ACC112 (cell line): ENCODE measurements at regions not wholly inside any gene's neighbourhood (a gene's known extent, or its start where the extent isn't known, plus 50 kb on each side); places are given as distances from the start of the nearest gene placed in this dataset.

Experiments used
- H2AFZ ChIP-seq: fragments of 200-600 bp; sonication (generic); one replicate; pipeline ENCODE4 v1.6.0; 2017; ENCODE audit warnings: antibody characterized with exemption, low read length; ENCODE audit not compliant: unreplicated experiment
- H3K27ac ChIP-seq: fragments of 200-600 bp; sonication (generic); 2 replicates; pipeline ENCODE4 v1.5.1; 2014; ENCODE audit warnings: low read depth, mild to moderate bottlenecking, antibody characterized with exemption, low read length, moderate library complexity
- H3K27me3 ChIP-seq: fragments of 200-600 bp; sonication (generic); 2 replicates; pipeline ENCODE4 v1.6.1; 2014; ENCODE audit warnings: mild to moderate bottlenecking, antibody characterized with exemption, low read length, moderate library complexity, mixed read lengths; ENCODE audit not compliant: insufficient read depth
- H3K36me3 ChIP-seq: fragments of 200-600 bp; sonication (generic); 2 replicates; pipeline ENCODE4 v1.6.1; 2016; ENCODE audit warnings: mild to moderate bottlenecking, antibody characterized with exemption, low read length, moderate library complexity, mixed read lengths; ENCODE audit not compliant: insufficient read depth
- H3K4me1 ChIP-seq: fragments of 200-600 bp; sonication (generic); one replicate; pipeline ENCODE4 v1.6.1; 2016; ENCODE audit warnings: low read length, mixed read lengths; ENCODE audit not compliant: insufficient read depth, unreplicated experiment, control insufficient read depth
- H3K4me3 ChIP-seq: fragments of 200-600 bp; sonication (generic); 2 replicates; pipeline ENCODE4 v1.5.1; 2014; ENCODE audit warnings: mild to moderate bottlenecking, low read depth, low read length
- H3K79me2 ChIP-seq: fragments of 200-600 bp; sonication (generic); one replicate; pipeline ENCODE4 v1.6.0; 2016; ENCODE audit warnings: low read length; ENCODE audit not compliant: control insufficient read depth, unreplicated experiment, insufficient read depth

- Histone ChIP-seq H3K36me3 (no peaks in the 10 kb centered on the region), H3K27me3 (no peaks in the 10 kb centered on the region), H3K4me3 (no peak overlapping the region), H3K79me2 (no peaks in the 10 kb centered on the region), H3K27ac (no peak overlapping the region), H2AFZ (no peak overlapping the region), H3K4me1 (no peaks in the 10 kb centered on the region)
Measured at GRCh38 chr2:21253311-21254027, 129.7 kb downstream of the TDRD15 start.

- Histone ChIP-seq H2AFZ (no peak overlapping the region), H3K4me1 (no peaks in the 10 kb centered on the region), H3K27ac (no peak overlapping the region), H3K36me3 (no peaks in the 10 kb centered on the region), H3K27me3 (no peaks in the 10 kb centered on the region), H3K79me2 (no peaks in the 10 kb centered on the region), H3K4me3 (no peak overlapping the region)
Measured at GRCh38 chr2:21254170-21254965, 130.6 kb downstream of the TDRD15 start.

- no peak overlapping the region for H2AFZ ChIP-seq
- no peak overlapping the region for H3K27ac ChIP-seq
- no peaks in the 10 kb centered on the region for H3K27me3 ChIP-seq
- H3K36me3 ChIP-seq: no peaks in the 10 kb centered on the region
- H3K4me3 ChIP-seq: no peak overlapping the region
- no peaks in the 10 kb centered on the region for H3K79me2 ChIP-seq
- H3K4me1 ChIP-seq: no peaks in the 10 kb centered on the region
Measured at GRCh38 chr2:21256006-21256405, 132.2 kb downstream of the TDRD15 start.

GRCh38 chr2:21257621-21258020 is 133.9 kb downstream of the TDRD15 start:
- Histone ChIP-seq H3K36me3 (no peaks in the 10 kb centered on the region), H3K27ac (no peak overlapping the region), H2AFZ (no peak overlapping the region), H3K4me1 (no peaks in the 10 kb centered on the region), H3K79me2 (no peaks in the 10 kb centered on the region), H3K27me3 (no peaks in the 10 kb centered on the region), H3K4me3 (no peak overlapping the region)

- no peaks in the 10 kb centered on the region for H3K27me3 ChIP-seq
- no peaks in the 10 kb centered on the region for H3K36me3 ChIP-seq
- no peak overlapping the region for H3K4me3 ChIP-seq
- H3K4me1 ChIP-seq: no peaks in the 10 kb centered on the region
- no peaks in the 10 kb centered on the region for H3K79me2 ChIP-seq
- no peak overlapping the region for H3K27ac ChIP-seq
- no peak overlapping the region for H2AFZ ChIP-seq
Measured at GRCh38 chr2:21258082-21258481, 134.3 kb downstream of the TDRD15 start.

GRCh38 chr2:21260311-21260710 is 136.5 kb downstream of the TDRD15 start:
- no peaks in the 10 kb centered on the region for H3K27me3 ChIP-seq
- no peaks in the 10 kb centered on the region for H3K4me1 ChIP-seq
- H3K79me2 ChIP-seq: no peaks in the 10 kb centered on the region
- H2AFZ ChIP-seq: no peak overlapping the region
- H3K36me3 ChIP-seq: no peaks in the 10 kb centered on the region
- H3K4me3 ChIP-seq: no peak overlapping the region
- H3K27ac ChIP-seq: no peak overlapping the region

- Histone ChIP-seq H3K4me1 (no peaks in the 10 kb centered on the region), H3K36me3 (no peaks in the 10 kb centered on the region), H2AFZ (no peak overlapping the region), H3K27ac (no peak overlapping the region), H3K79me2 (no peaks in the 10 kb centered on the region), H3K27me3 (no peaks in the 10 kb centered on the region), H3K4me3 (no peak overlapping the region)
Measured at GRCh38 chr2:21261591-21261990, 137.8 kb downstream of the TDRD15 start.

- Histone ChIP-seq H3K4me1 (no peaks in the 10 kb centered on the region), H3K4me3 (no peak overlapping the region), H3K27ac (no peak overlapping the region), H3K27me3 (no peaks in the 10 kb centered on the region), H3K36me3 (no peaks in the 10 kb centered on the region), H2AFZ (no peak overlapping the region), H3K79me2 (no peaks in the 10 kb centered on the region)
Measured at GRCh38 chr2:21262426-21262940, 138.7 kb downstream of the TDRD15 start.

- Histone ChIP-seq H3K4me3 (no peak overlapping the region), H3K4me1 (no peaks in the 10 kb centered on the region), H3K27ac (no peak overlapping the region), H3K79me2 (no peaks in the 10 kb centered on the region), H3K36me3 (no peaks in the 10 kb centered on the region), H3K27me3 (no peaks in the 10 kb centered on the region), H2AFZ (no peak overlapping the region)
Measured at GRCh38 chr2:21263622-21264021, 139.9 kb downstream of the TDRD15 start.

- Histone ChIP-seq H3K27me3 (no peaks in the 10 kb centered on the region), H3K36me3 (no peaks in the 10 kb centered on the region), H3K79me2 (no peaks in the 10 kb centered on the region), H2AFZ (no peak overlapping the region), H3K27ac (no peak overlapping the region), H3K4me1 (no peaks in the 10 kb centered on the region), H3K4me3 (no peak overlapping the region)
Measured at GRCh38 chr2:21265752-21266151, 142.0 kb downstream of the TDRD15 start.
